Hindlimb muscle (tissue), 1 donor: ENCODE measurements at regions not wholly inside any gene's neighbourhood (a gene's known extent, or its start where the extent isn't known, plus 50 kb on each side); places are given as distances from the start of the nearest gene placed in this dataset.

ENCODE experiments used
- DNase-seq: peaks from one replicate; pipeline ENCODE4 v3.0.0-alpha.2; 2013

DNA sequence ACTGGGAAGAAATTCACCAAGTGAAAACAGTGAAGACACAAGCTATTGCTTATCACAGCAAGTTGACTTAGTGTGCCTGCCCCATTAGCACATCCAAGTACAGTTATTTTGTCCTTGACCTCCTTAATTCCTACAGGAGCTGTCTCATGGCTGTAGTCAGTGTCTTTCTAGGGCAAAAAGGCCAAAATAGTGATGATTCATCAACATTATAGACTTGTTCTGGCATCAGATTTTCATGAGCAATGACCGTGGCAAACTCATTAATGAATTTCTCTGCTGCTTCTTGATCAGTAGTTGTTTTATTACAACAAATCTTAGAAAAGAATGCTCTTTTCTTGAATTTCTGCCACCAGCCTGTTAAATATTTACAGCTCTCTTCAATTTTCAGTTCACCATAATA is 1169.3 kb upstream of the DDX18 start:
- DNase-seq, result no peak

GRCh38 chr2:116668691-116669090 is 1145.8 kb upstream of the DDX18 start:
- DNase-seq, result no peak

DNA sequence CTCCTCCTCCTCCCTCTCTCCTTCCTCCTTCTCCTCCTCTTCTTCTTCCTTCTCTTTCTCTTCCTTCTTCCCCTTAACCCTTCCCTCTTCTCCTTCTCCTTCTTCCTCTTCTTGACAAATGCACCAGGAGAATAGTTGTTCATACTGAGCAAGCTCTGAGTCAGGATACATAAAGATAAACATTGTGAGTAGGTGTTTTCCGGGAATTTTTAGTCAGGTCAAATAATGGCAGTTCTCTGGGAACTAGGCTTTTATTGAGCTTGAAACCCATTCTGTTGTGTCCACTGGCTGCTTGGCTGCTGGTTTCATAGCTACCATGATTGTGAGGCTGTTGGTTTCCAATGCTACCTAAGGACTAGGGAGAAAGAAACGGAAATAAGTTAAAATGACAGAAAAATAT is 1144.7 kb upstream of the DDX18 start:
- DNase-seq, result no peak

- DNase-seq, result no peak
Measured at GRCh38 chr2:116674188-116674587, 1140.3 kb upstream of the DDX18 start.

DNA sequence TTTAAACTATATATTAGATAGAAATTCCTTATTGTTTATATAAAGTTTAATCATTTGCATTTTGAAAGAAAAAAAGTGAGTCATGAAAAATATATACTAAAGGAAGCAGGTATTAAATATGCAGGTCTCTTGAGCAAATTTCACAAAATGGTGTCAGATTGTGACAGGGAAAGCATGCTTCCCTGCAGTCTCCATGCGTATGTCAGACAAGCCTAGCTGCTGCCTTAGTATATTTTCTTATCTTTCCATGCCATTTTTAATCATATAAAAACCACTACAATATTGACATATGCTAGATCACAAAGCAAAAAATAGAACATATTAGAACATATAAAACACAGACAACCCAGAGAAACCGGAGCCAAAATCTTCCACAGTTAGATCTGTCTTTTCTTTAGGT is 1137.7 kb upstream of the DDX18 start:
- DNase-seq, result no peak

GRCh38 chr2:116680256-116680936 is 1134.1 kb upstream of the DDX18 start:
- DNase-seq, result no peak

DNA sequence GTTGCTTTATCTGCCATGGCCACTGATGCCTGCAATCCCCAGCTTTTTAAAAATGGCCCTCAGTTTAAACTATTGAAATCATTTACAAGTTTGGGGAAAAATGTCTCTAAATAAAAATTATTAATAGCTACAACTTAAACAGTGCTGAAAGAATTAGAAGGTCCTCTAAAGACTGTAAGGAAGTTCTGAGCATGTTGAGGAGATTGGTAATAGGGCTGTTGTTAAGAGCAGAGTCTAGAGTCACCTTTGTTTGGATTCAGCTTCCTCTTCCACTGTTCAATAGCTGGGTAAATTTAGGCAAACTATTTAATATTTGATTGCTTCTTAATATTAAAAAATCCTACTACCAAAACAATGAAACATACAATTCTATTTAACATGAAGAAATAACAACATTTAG is 1127.1 kb upstream of the DDX18 start:
- no peak for DNase-seq

DNA sequence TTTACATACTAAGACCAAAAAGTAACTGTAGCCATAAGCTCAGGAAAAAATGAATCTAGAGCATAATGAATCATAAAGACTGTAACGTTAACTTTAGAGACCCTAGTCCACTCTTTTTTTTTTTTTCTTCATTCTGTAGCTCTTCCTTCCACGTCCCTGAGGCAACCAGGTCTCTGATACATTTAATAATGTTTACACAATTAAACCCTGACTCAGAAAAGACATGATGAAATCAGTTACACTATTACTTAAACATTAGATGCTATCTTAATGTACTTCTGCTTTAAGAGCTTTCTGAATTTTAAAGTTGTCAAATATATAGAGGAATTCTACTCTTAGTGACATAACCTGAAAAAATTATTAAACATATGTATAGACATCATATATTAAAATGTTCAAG is 1121.5 kb upstream of the DDX18 start:
- DNase-seq, result no peak

DNA sequence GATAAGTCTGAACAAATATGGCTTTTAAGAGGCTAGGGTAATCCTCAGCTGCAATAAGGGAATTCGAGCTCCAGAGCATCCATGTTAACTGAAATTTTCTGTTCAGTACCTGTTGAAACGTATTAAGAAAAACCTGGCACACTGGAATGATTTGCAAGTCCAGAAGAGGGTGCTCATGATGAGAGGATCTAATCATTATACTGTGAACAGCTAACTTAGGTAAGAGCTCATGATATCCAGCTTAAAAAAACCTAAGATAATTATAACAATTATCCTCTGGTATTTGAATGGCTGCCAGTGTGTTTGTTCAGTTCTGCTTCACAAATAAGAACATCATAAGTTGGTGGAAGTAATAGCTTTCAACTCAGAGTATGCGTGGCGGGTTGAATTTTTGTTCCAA is 1118.3 kb upstream of the DDX18 start:
- DNase-seq, result no peak

- no peak for DNase-seq
Measured at GRCh38 chr2:116696903-116697302, 1117.6 kb upstream of the DDX18 start.

GRCh38 chr2:116706396-116706795 is 1108.1 kb upstream of the DDX18 start:
- no peak for DNase-seq

DNA sequence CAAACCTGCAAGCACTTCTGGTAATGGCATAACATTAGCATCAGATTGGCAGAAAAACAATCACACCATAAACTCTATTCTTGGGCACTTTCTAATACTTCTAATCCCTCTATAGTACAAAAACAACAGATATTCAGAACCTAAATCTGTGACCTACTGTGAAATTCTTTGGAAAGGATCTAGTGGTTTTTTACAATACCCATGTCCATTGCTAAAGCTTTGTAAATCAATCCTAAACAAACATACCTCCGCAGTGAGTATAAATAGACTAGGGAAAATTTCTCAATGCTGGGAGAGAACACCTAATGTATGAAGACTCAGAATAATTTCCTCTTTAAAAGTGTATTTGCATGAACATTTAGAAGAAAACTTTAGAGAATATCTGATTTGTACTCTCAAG is 1098.5 kb upstream of the DDX18 start:
- DNase-seq, result no peak

DNA sequence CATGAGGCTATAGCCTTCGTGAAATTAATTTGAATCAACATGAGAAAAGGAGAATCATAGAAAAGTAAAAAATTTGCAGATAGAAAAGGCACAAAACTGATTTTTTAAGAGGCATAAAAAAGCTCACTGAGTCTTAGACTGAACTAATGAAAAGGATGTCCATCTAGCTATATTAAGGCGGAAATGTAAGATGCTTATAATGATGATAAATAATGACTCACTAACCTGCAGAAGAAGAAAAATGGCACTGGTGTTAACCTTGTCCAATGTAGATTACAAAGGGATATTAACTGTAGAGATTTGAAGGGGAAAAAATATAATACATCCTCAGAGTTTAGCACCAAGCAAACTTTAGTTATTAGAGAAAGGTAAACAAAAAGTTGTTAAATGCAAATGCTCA is 1098.0 kb upstream of the DDX18 start:
- DNase-seq, result no peak

- no peak for DNase-seq
Measured at GRCh38 chr2:116717832-116718231, 1096.7 kb upstream of the DDX18 start.

GRCh38 chr2:116718451-116718850 is 1096.0 kb upstream of the DDX18 start:
- DNase-seq, result no peak

GRCh38 chr2:116719836-116720235 is 1094.7 kb upstream of the DDX18 start:
- no peak for DNase-seq

DNA sequence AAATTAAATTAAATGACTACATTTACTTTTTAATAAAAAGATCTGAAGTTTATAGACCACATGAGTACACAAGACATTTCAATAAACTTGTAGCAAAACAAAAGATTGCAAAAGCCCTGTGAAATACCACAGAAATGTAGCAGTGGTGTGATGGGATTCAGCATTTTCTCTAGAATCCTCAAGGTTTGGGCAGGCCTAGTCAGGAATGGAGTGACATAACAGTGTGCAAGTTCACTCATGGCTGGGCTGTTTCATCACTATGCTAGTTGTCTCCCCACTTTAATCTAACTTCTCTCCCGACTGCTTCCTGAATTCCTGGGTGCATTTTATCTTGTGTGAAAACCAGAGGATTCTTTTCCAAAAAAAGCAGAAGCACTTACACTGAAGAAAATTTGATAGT is 1089.9 kb upstream of the DDX18 start:
- DNase-seq, result no peak

GRCh38 chr2:116732322-116732721 is 1082.2 kb upstream of the DDX18 start:
- DNase-seq, result no peak

GRCh38 chr2:116733699-116734098 is 1080.8 kb upstream of the DDX18 start:
- no peak for DNase-seq

DNA sequence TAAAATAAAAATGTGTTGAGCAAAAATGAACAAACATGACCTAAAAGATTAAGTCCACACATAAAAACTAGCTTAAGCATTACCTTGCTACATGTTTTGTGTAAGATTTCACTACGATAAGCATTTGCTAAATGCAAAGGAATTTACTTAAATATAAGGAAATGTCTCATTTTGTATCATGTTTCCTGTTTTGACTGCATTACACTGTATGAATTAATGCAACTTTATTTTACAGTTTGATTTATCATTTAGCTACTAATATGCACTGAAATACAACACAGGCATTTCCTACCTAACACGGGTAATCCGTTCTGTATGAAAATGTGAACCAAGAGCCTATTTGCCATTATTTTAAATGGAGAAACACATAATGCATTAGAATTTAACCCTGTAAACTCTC is 1076.5 kb upstream of the DDX18 start:
- no peak for DNase-seq

DNA sequence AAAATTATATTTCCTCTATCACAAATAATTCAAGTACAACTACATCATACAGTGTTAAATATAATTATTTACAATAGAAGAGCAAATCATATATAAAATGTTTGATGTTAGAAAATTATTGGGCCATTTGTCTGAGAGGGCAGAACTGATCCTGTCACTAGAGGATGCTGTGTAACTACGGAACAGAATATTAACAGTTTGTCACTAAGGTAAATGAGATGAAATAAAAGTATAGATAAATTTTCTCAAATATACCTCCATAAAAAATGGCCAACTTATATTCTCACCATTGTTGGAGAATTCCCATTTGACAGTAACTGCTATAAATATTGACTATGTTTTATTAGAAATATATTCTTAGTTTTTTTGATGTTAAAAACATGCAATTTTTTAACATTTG is 1067.4 kb upstream of the DDX18 start:
- DNase-seq, result no peak

DNA sequence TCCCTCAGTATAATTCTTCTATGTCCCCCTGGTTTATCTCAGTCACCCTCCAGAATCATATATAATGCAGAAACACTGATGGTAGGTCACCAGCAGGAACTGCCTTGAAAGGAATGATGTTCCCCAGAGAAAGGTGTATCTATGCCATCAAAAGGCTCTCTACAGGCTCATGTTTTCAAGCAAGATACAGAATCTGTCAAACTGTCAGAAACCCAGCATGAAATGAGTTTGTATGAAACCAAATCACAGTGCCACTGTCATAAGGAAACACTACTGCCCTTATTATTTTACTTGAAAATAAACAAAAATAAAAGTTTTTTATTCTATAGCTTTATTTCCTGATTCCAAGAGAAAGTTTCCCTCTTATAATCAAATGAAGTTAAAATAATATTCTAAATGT is 1064.5 kb upstream of the DDX18 start:
- DNase-seq, result no peak

DNA sequence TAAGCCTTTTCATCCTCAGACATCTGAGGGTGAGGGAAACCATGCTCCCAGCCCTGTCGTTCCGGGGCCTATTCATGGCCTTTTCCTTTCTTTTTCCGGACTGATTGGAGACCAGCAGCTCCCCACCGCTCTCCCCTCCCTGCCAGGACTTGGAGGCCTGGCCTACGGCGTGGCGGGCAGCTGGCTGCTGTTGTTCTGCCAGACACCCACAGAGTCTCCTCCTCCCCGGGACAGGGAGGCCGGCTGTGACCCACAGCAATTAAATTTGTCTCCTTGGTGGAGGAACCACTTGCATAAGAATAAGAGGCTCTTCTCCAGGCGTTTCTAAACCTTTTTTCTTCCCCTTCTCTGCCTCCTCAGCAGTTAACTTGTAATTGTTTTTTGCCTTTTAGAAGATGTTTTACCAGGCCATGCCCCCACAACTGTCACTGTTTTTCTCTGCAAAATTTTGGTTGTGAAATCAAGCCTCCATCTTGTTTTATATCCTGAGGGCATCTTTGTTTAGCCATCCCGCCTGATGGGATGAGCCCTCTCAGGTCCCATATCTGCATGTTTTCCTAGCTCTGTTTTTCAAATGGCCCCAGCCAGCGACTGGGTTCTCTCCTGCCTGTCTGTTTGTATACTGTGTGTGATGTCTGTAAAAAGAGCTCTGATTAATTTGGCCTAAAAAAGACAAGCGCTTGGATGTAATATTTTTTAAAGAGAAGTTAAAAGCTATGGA is 1060.0 kb upstream of the DDX18 start:
- no peak for DNase-seq

GRCh38 chr2:116761864-116762263 is 1052.6 kb upstream of the DDX18 start:
- DNase-seq, result no peak

DNA sequence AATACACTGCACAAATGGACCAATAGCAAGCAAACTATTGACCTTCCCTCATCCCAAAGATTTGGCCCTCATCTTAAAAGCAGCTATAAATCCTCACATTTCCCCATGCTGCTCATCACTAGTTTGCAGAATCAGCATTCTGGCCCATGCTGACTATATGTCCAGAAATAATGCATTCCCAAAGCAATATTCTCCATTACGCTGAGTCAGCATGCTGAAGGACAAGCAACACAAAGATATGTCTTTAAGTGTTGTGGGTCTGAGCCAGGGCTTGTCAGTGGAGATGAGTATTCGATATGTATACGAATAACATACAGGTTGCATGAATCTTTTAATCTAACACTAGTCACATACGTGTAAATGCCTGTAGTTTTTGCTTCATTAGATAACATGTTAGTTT is 1045.0 kb upstream of the DDX18 start:
- no peak for DNase-seq
